Heart right ventricle (tissue), 16 donors: ENCODE measurements at regions not wholly inside any gene's neighbourhood (a gene's known extent, or its start where the extent isn't known, plus 50 kb on each side); places are given as distances from the start of the nearest gene placed in this dataset.

Experiments used
- ATAC-seq, 8 donors: fragments of 200-7000 bp; cut with Tn5 transposase; one replicate each; pipeline ENCODE4 v1.9.1; 2020; ENCODE audit warnings: mild to moderate bottlenecking in 8 of 8, moderate library complexity in 8 of 8, moderate number of reproducible peaks in 1 of 8
- DNase-seq, 2 donors: peaks; one replicate each; pipeline ENCODE4 v3.0.0-alpha.2; 2020
- H3K27ac ChIP-seq, 10 donors: fragments of 200-600 bp; sonication (generic) in 2 of 10; one replicate each; pipeline versions ENCODE4 v1.5.0 to v1.8.0; 2020 to 2022; ENCODE audit warnings: mild to moderate bottlenecking in 3 of 10
- H3K27me3 ChIP-seq, 7 donors: fragments of 200-600 bp; one replicate each; pipeline ENCODE4 v1.8.0; 2021 to 2022; ENCODE audit warnings: mild to moderate bottlenecking in 2 of 7
- H3K36me3 ChIP-seq, 9 donors: fragments of 200-600 bp; sonication (generic) in 1 of 9; one replicate each; pipeline versions ENCODE4 v1.5.0 to v1.8.0; 2020 to 2022; ENCODE audit warnings: mild to moderate bottlenecking in 2 of 9
- H3K4me1 ChIP-seq, 9 donors: fragments of 200-600 bp; sonication (generic) in 1 of 9; one replicate each; pipeline versions ENCODE4 v1.5.0 to v1.8.0; 2020 to 2022; ENCODE audit warnings: mild to moderate bottlenecking in 4 of 9
- H3K4me3 ChIP-seq, 10 donors: fragments of 200-600 bp; sonication (generic) in 2 of 10; one replicate each; pipeline versions ENCODE4 v1.5.0 to v1.8.0; 2020 to 2022; ENCODE audit warnings: mild to moderate bottlenecking in 7 of 10, moderate library complexity in 2 of 10
- H3K9me3 ChIP-seq, 11 donors: fragments of 200-600 bp in 10 of 11; sonication (generic) in 2 of 11; one replicate each; pipeline versions ENCODE4 v1.5.0 to v1.8.0; 2013 to 2022; ENCODE audit warnings: mild to moderate bottlenecking in 2 of 11, control low read depth in 1 of 11, moderate library complexity in 1 of 11
- CTCF ChIP-seq, 9 donors: fragments of 200-600 bp; sonication (generic) in 2 of 9; IDR thresholded peaks; one replicate each; pipeline versions ENCODE4 v1.5.0 to v1.8.0; 2021 to 2022; ENCODE audit warnings: antibody characterized with exemption in 9 of 9, mild to moderate bottlenecking in 5 of 9, moderate library complexity in 1 of 9
- WGBS, 2 donors: extraction: QIAGEN DNeasy Blood & Tissue Kit; methylation state at CpG; one replicate each; pipeline ENCODE4 v1.1.7; 2013; ENCODE audit warnings: inconsistent platforms in 1 of 2; 5-methylcytosine and 5-hydroxymethylcytosine counted together
- intact Hi-C, 10 donors: fragments of 100-400 bp; cut with DNase I; formaldehyde crosslinking; loops; one replicate each; pipeline versions ENCODE4 v1.11.1 to v1.14.2; 2022
- donor health status: Arrhythmogenic right ventricular cardiomyopathy.
- donor health status: ischemic (EF 13 %, LVEDD 7.1; RV severe dilation, severe dysfunction).
- donor health status: healthy with polysubstance abuse.
- donor health status: DM: no; HTN: yes; CAD: no.
- donor health status: DM: no; HTN: no; CAD: no.
- donor health status: ischemic (EF 25% LVEDD 6.9; RV normal size, moderate dysfunction).
- donor health status: ischemic (EF 25% LVEDD 5.7; RV mildly dilated, moderate dysfunction).
- donor health status: healthy.
- donor health status: DM: yes; HTN: yes; CAD: no.
- donor health status: Ischemic cardiomyopathy.
- donor health status: ischemic (EF 35%, LVEDD 5.7; RV mildly dilated, moderate dysfunction).
- donor health status: nonischemic (EF 11% LVEDD 7.7; RV severe dilation, severe dysfunction).
- donor health status: DM: yes; HTN: yes; CAD: no.
- donor health status: PGD.
- donor health status: ischemic (EF 29% LVEDD 5.4; RV normal size, mild dysfunction).
- donor health status: nonischemic (EF 23%, LVEDD 6.1; RV moderate dilation, normal function).

- Histone ChIP-seq H3K4me1 (no peaks in the 10 kb centered on the region), H3K27ac (no peak overlapping the region), H3K9me3 (no peaks in the 10 kb centered on the region), H3K4me3 (no peak overlapping the region), H3K27me3 (no peaks in the 10 kb centered on the region), H3K36me3 (no peaks in the 10 kb centered on the region)
- intact Hi-C loops = no loop called here
- no peak for TF ChIP-seq CTCF (IDR thresholded peaks at IDR 0.05)
- WGBS, 2 donors = 93 to 96% methylated on average over 3 of the region's 3 CpGs
- ATAC-seq (no peak), DNase-seq (no peak)
Observed at GRCh38 chr3:68676136-68676535, 256.2 kb downstream of the TAFA4 start.

GRCh38 chr3:68667346-68667745 lies 265.0 kb downstream of the TAFA4 start:
- H3K4me1 ChIP-seq = peaks cover 0 to 10% (median 0%) of the 10 kb centered on the region in 9 donors
- no peaks in the 10 kb centered on the region for H3K27me3 ChIP-seq
- H3K27ac ChIP-seq = no peak overlapping the region
- no peaks in the 10 kb centered on the region for H3K9me3 ChIP-seq
- no peak for ATAC-seq
- DNase-seq = no peak
- no peak overlapping the region for H3K4me3 ChIP-seq
- no peak for TF ChIP-seq CTCF (IDR thresholded peaks at IDR 0.05)
- H3K36me3 ChIP-seq = no peaks in the 10 kb centered on the region
- intact Hi-C loops = no loop called here

- Histone ChIP-seq H3K4me3 (no peak overlapping the region), H3K36me3 (no peaks in the 10 kb centered on the region), H3K9me3 (no peaks in the 10 kb centered on the region), H3K27me3 (no peaks in the 10 kb centered on the region), H3K27ac (no peak overlapping the region), H3K4me1 (peaks cover 0 to 10% (median 0%) of the 10 kb centered on the region in 9 donors)
- intact Hi-C loops = no loop called here
- no peak for TF ChIP-seq CTCF (IDR thresholded peaks at IDR 0.05)
- ATAC-seq (no peak), DNase-seq (no peak)
- WGBS, 2 donors = 61 to 63% methylated on average over 4 of the region's 4 CpGs
Observed at GRCh38 chr3:68666429-68667136, 265.8 kb downstream of the TAFA4 start.

- TF ChIP-seq CTCF (IDR thresholded peaks at IDR 0.05) = no peak
Observed at GRCh38 chr3:68664276-68664675, 268.1 kb downstream of the TAFA4 start.

More at GRCh38 chr3:68664276-68664675, 268.1 kb downstream of the TAFA4 start:
- DNase-seq (no peak), ATAC-seq (no peak)
- intact Hi-C loops = no loop called here
- Histone ChIP-seq H3K4me1 (peaks cover 0 to 10% (median 0%) of the 10 kb centered on the region in 9 donors), H3K27me3 (no peaks in the 10 kb centered on the region), H3K4me3 (no peak overlapping the region), H3K36me3 (no peaks in the 10 kb centered on the region), H3K9me3 (no peaks in the 10 kb centered on the region), H3K27ac (no peak overlapping the region)
- 52 to 53% methylated on average over 1 of the region's 1 CpG for WGBS, 2 donors
